ENCODE measurements at regions not wholly inside any gene's neighbourhood (a gene's known extent, or its start where the extent isn't known, plus 50 kb on each side); places are given as distances from the start of the nearest gene placed in this dataset.

DNA sequence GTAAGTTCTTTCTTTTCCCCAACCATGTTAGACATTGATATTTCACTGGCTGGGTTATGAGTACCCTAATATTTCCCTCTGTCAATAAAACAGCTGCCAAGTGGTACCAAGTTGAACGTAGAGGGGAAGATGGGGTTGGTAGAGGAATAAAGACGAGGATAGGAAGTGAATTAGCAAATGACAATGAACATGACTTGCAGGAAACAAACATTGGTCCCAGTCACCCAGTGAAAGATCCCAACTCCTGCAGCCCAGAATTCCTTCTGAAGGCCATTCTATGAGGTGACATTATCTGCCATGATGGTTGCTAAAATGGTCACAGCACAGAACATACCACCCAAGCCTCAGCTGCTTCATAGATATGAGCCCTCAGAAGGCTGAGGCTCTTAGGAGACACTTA is 159.0 kb upstream of the CTNNB1 start:
- no peak for TF ChIP-seq GABPA (IDR thresholded peaks at IDR 0.05; ENCODE audit: borderline replicate concordance, insufficient read depth, low read length)
- TF ChIP-seq, protein P1, sequence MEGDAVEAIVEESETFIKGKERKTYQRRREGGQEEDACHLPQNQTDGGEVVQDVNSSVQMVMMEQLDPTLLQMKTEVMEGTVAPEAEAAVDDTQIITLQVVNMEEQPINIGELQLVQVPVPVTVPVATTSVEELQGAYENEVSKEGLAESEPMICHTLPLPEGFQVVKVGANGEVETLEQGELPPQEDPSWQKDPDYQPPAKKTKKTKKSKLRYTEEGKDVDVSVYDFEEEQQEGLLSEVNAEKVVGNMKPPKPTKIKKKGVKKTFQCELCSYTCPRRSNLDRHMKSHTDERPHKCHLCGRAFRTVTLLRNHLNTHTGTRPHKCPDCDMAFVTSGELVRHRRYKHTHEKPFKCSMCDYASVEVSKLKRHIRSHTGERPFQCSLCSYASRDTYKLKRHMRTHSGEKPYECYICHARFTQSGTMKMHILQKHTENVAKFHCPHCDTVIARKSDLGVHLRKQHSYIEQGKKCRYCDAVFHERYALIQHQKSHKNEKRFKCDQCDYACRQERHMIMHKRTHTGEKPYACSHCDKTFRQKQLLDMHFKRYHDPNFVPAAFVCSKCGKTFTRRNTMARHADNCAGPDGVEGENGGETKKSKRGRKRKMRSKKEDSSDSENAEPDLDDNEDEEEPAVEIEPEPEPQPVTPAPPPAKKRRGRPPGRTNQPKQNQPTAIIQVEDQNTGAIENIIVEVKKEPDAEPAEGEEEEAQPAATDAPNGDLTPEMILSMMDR (IDR thresholded peaks at IDR 0.05; ENCODE audit: control extremely low read depth in 1 of 3, insufficient read depth in 1 of 3, low read depth in 1 of 3, low read length in 3 of 3): no peak
- TF ChIP-seq EZH2 (IDR thresholded peaks at IDR 0.05; ENCODE audit: low read depth, low read length, severe bottlenecking): no peak
- no peak for TF ChIP-seq ZNF274 (IDR thresholded peaks at IDR 0.05; ENCODE audit: borderline replicate concordance, extremely low read depth, low read length)
- TF ChIP-seq, protein P2, sequence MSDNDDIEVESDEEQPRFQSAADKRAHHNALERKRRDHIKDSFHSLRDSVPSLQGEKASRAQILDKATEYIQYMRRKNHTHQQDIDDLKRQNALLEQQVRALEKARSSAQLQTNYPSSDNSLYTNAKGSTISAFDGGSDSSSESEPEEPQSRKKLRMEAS (IDR thresholded peaks at IDR 0.05): no peak
- no peak for TF ChIP-seq YY1 (IDR thresholded peaks at IDR 0.05; ENCODE audit: low read depth, low read length)
- TF ChIP-seq RNF2 (IDR thresholded peaks at IDR 0.05; ENCODE audit: borderline replicate concordance, low read depth, low read length, missing control alignments, poor library complexity, severe bottlenecking): no peak
- TF ChIP-seq POLR2A (IDR thresholded peaks at IDR 0.05; ENCODE audit: control extremely low read depth in 1 of 2, low read depth in 2 of 2, low read length in 2 of 2): no peak
- no peak for TF ChIP-seq KDM1A (IDR thresholded peaks at IDR 0.05; ENCODE audit: borderline replicate concordance, low read length)
- no peak for TF ChIP-seq EP300 (IDR thresholded peaks at IDR 0.05; ENCODE audit: borderline replicate concordance in 1 of 2, low read depth in 2 of 2, low read length in 2 of 2)
